Mucosa of descending colon (tissue), 3 donors: ENCODE measurements at regions not wholly inside any gene's neighbourhood (a gene's known extent, or its start where the extent isn't known, plus 50 kb on each side); places are given as distances from the start of the nearest gene placed in this dataset.

Experiments used
- ATAC-seq: fragments of 200-7000 bp; cut with Tn5 transposase; one replicate; pipeline ENCODE4 v1.9.1; 2020; ENCODE audit warnings: mild to moderate bottlenecking, moderate library complexity
- DNase-seq, 3 donors: peaks; one replicate each; pipeline ENCODE4 v3.0.0-alpha.2; 2020
- H3K36me3 ChIP-seq: fragments of 200-600 bp; one replicate; pipeline ENCODE4 v1.8.0; 2021; ENCODE audit warnings: low read depth, mild to moderate bottlenecking
- H3K4me1 ChIP-seq: fragments of 200-600 bp; one replicate; pipeline ENCODE4 v1.8.0; 2021; ENCODE audit warnings: low read depth, mild to moderate bottlenecking
- H3K4me3 ChIP-seq: fragments of 200-600 bp; one replicate; pipeline ENCODE4 v1.8.0; 2021; ENCODE audit warnings: mild to moderate bottlenecking
- H3K9me3 ChIP-seq: fragments of 200-600 bp; one replicate; pipeline ENCODE4 v1.8.0; 2021; ENCODE audit warnings: mild to moderate bottlenecking
- intact Hi-C, 2 donors: fragments of 100-400 bp; cut with DNase I in 1 of 2; cut with micrococcal nuclease in 1 of 2; formaldehyde crosslinking; loops; one replicate each; pipeline versions ENCODE4 v1.11.0 to v1.11.1; 2022; cut with DNase I, micrococcal nuclease
- TF ChIP-seq, protein P1 (sequence below): fragments of 200-600 bp; IDR thresholded peaks from one replicate; pipeline ENCODE4 v1.8.0; 2022; ENCODE audit warnings: antibody characterized with exemption, mild to moderate bottlenecking
- donor health status: DM: no; HTN: no; CAD: no; lungs with moderate emphysema.
- donor health status: DM: no; HTN: no; CAD: no.
- donor health status: DM: no; HTN: yes; CAD: no.

- TF ChIP-seq, protein P1, sequence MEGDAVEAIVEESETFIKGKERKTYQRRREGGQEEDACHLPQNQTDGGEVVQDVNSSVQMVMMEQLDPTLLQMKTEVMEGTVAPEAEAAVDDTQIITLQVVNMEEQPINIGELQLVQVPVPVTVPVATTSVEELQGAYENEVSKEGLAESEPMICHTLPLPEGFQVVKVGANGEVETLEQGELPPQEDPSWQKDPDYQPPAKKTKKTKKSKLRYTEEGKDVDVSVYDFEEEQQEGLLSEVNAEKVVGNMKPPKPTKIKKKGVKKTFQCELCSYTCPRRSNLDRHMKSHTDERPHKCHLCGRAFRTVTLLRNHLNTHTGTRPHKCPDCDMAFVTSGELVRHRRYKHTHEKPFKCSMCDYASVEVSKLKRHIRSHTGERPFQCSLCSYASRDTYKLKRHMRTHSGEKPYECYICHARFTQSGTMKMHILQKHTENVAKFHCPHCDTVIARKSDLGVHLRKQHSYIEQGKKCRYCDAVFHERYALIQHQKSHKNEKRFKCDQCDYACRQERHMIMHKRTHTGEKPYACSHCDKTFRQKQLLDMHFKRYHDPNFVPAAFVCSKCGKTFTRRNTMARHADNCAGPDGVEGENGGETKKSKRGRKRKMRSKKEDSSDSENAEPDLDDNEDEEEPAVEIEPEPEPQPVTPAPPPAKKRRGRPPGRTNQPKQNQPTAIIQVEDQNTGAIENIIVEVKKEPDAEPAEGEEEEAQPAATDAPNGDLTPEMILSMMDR, result no peak
- H3K4me1 ChIP-seq, result no peaks in the 10 kb centered on the region
- peak; percentile 59 for ATAC-seq
- H3K36me3 ChIP-seq, result no peaks in the 10 kb centered on the region
- H3K9me3 ChIP-seq, result no peaks in the 10 kb centered on the region
- no peak overlapping the region for H3K4me3 ChIP-seq
- peak in 1 of 3 donors; percentile 4 for DNase-seq
- intact Hi-C loops, result no loop called here
These were observed 117.1 kb upstream of the AP1S2 start for GRCh38 chrX:15971696-15972095.

GRCh38 chrX:15963858-15964257, 109.2 kb upstream of the AP1S2 start:
- Histone ChIP-seq H3K36me3 (no peaks in the 10 kb centered on the region), H3K4me3 (no peak overlapping the region), H3K4me1 (no peaks in the 10 kb centered on the region), H3K9me3 (no peaks in the 10 kb centered on the region)
- TF ChIP-seq, protein P1, result no peak
- DNase-seq (no peak), ATAC-seq (no peak)
- intact Hi-C loops, result no loop called here

DNA sequence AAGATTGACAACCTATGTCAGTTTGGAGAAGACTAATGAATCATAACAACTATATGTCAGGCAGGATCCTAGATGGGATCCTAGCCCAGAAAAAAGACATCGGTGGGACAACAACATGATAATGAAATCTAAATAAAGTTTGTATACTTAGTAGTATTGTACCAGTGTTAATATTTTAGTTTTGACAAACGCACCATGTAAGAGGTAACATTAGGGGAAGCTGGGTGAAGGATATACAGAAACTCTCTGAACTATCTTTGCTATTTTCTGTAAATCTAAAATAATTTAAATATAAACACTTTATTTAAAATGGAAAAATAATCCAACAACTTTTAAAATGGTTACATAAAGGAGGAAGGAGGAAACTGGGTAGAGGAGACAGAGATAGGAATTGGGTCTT, 105.6 kb upstream of the AP1S2 start:
- Histone ChIP-seq H3K4me3 (no peak overlapping the region), H3K4me1 (no peaks in the 10 kb centered on the region), H3K9me3 (no peaks in the 10 kb centered on the region), H3K36me3 (no peaks in the 10 kb centered on the region)
- TF ChIP-seq, protein P1, result no peak
- intact Hi-C loops, result no loop called here
- DNase-seq (no peak), ATAC-seq (no peak)

- TF ChIP-seq, protein P1, result no peak
- intact Hi-C loops, result no loop called here
- no peak overlapping the region for H3K4me3 ChIP-seq
- no peaks in the 10 kb centered on the region for H3K4me1 ChIP-seq
- no peaks in the 10 kb centered on the region for H3K36me3 ChIP-seq
- ATAC-seq, result no peak
- no peaks in the 10 kb centered on the region for H3K9me3 ChIP-seq
- DNase-seq, result no peak
These were observed 102.1 kb upstream of the AP1S2 start for GRCh38 chrX:15956681-15957080.

GRCh38 chrX:15953801-15954200, 99.2 kb upstream of the AP1S2 start:
- TF ChIP-seq, protein P1, result no peak
- no peaks in the 10 kb centered on the region for H3K9me3 ChIP-seq
- DNase-seq, result no peak
- intact Hi-C loops, result no loop called here
- H3K36me3 ChIP-seq, result no peaks in the 10 kb centered on the region
- H3K4me3 ChIP-seq, result no peak overlapping the region
- no peak for ATAC-seq
- no peaks in the 10 kb centered on the region for H3K4me1 ChIP-seq

GRCh38 chrX:15952212-15952611, 97.6 kb upstream of the AP1S2 start:
- no peaks in the 10 kb centered on the region for H3K36me3 ChIP-seq
- ATAC-seq (no peak), DNase-seq (no peak)
- TF ChIP-seq, protein P1, result no peak
- H3K4me3 ChIP-seq, result no peak overlapping the region
- H3K4me1 ChIP-seq, result no peaks in the 10 kb centered on the region
- H3K9me3 ChIP-seq, result no peaks in the 10 kb centered on the region
- intact Hi-C loops, result no loop called here
